PFSK-1 (cell line): ENCODE measurements at regions not wholly inside any gene's neighbourhood (a gene's known extent, or its start where the extent isn't known, plus 50 kb on each side); places are given as distances from the start of the nearest gene placed in this dataset.

Experiments
- POLR2AphosphoS5 ChIP-seq: IDR thresholded peaks from 2 replicates; pipeline ENCODE4 v1.6.1; 2012; ENCODE audit warnings: low read depth, mild to moderate bottlenecking, control low read depth, low read length, moderate library complexity
- TAF1 ChIP-seq: IDR thresholded peaks from 2 replicates; pipeline ENCODE4 v1.6.1; 2012; ENCODE audit warnings: low read length, control low read depth, borderline replicate concordance; ENCODE audit not compliant: insufficient read depth

DNA sequence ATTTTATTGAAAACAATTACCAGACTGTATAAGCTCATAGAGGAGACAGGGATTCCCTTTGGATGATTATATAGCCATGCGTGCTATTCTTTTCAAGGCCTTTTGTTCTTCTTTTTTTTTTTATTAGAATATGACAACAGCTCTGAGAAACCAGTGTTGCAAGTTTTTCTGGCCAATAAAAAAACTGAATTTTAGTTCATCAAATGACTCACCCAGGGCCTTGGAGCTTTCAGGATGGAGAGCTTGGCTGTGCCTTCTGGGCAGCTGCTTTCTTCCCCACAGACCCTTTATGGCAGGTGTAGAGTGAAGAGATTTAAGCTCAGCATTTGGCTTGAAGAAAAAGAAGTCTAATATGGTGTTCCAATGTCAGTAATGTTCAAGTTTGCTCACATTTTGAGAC, 497.9 kb upstream of the FANCL start:
- TF ChIP-seq POLR2AphosphoS5 (no peak), TAF1 (no peak)
